ENCODE measurements at regions not wholly inside any gene's neighbourhood (a gene's known extent, or its start where the extent isn't known, plus 50 kb on each side); places are given as distances from the start of the nearest gene placed in this dataset.
"Not testable (repeated sequence)": the region's sequence is repeated elsewhere in the genome, so short reads cannot be mapped to it uniquely, and the experiment has no call there.

GRCh38 chr12:96085475-96085874 is 50.1 kb upstream of the LTA4H start:
- DNase-seq (ENCODE audit: low read depth) = no peak
- Histone ChIP-seq H3K9ac (ENCODE audit: low read length) (no peak overlapping the region), H3K4me3 (ENCODE audit: low read length) (no peak overlapping the region), H3K27me3 (replicated peaks; ENCODE audit: control insufficient read depth, insufficient read depth, low read length) (no peaks in the 10 kb centered on the region), H3K36me3 (ENCODE audit: control insufficient read depth, insufficient read depth, low read length, severe bottlenecking) (no peaks in the 10 kb centered on the region), H3K9me3 (ENCODE audit: control insufficient read depth, low read length) (peaks cover 5% of the 10 kb centered on the region), H3K4me1 (ENCODE audit: control insufficient read depth, insufficient read depth, low read length) (no peaks in the 10 kb centered on the region)

- not testable (repeated sequence) for H3K9ac ChIP-seq (ENCODE audit: low read length); H3K4me1 ChIP-seq (ENCODE audit: control insufficient read depth, insufficient read depth, low read length); H3K4me3 ChIP-seq (ENCODE audit: low read length); H3K36me3 ChIP-seq (ENCODE audit: control insufficient read depth, insufficient read depth, low read length, severe bottlenecking); DNase-seq (ENCODE audit: low read depth); H3K27me3 ChIP-seq (replicated peaks; ENCODE audit: control insufficient read depth, insufficient read depth, low read length); H3K9me3 ChIP-seq (ENCODE audit: control insufficient read depth, low read length)
Measured at GRCh38 chr12:96086190-96086589, 50.8 kb upstream of the LTA4H start.

GRCh38 chr12:96091833-96092232 is 56.4 kb upstream of the LTA4H start:
- Histone ChIP-seq H3K27me3 (replicated peaks; ENCODE audit: control insufficient read depth, insufficient read depth, low read length) (no peaks in the 10 kb centered on the region), H3K4me1 (ENCODE audit: control insufficient read depth, insufficient read depth, low read length) (no peaks in the 10 kb centered on the region), H3K9ac (ENCODE audit: low read length) (no peak overlapping the region), H3K9me3 (ENCODE audit: control insufficient read depth, low read length) (peaks cover 4% of the 10 kb centered on the region), H3K4me3 (ENCODE audit: low read length) (no peak overlapping the region), H3K36me3 (ENCODE audit: control insufficient read depth, insufficient read depth, low read length, severe bottlenecking) (no peaks in the 10 kb centered on the region)
- no peak for DNase-seq (ENCODE audit: low read depth)

GRCh38 chr12:96093543-96094196 is 58.3 kb upstream of the LTA4H start:
- Histone ChIP-seq H3K9ac (ENCODE audit: low read length) (no peak overlapping the region), H3K36me3 (ENCODE audit: control insufficient read depth, insufficient read depth, low read length, severe bottlenecking) (no peaks in the 10 kb centered on the region), H3K4me1 (ENCODE audit: control insufficient read depth, insufficient read depth, low read length) (no peaks in the 10 kb centered on the region), H3K4me3 (ENCODE audit: low read length) (no peak overlapping the region), H3K27me3 (replicated peaks; ENCODE audit: control insufficient read depth, insufficient read depth, low read length) (no peaks in the 10 kb centered on the region), H3K9me3 (ENCODE audit: control insufficient read depth, low read length) (peaks cover 4% of the 10 kb centered on the region)
- no peak for DNase-seq (ENCODE audit: low read depth)

GRCh38 chr12:96094201-96094600 is 58.8 kb upstream of the LTA4H start:
- peaks cover 4% of the 10 kb centered on the region for H3K9me3 ChIP-seq (ENCODE audit: control insufficient read depth, low read length)
- H3K9ac ChIP-seq (ENCODE audit: low read length) = no peak overlapping the region
- H3K36me3 ChIP-seq (ENCODE audit: control insufficient read depth, insufficient read depth, low read length, severe bottlenecking) = no peaks in the 10 kb centered on the region
- H3K4me3 ChIP-seq (ENCODE audit: low read length) = no peak overlapping the region
- no peaks in the 10 kb centered on the region for H3K4me1 ChIP-seq (ENCODE audit: control insufficient read depth, insufficient read depth, low read length)
- DNase-seq (ENCODE audit: low read depth) = no peak
- no peaks in the 10 kb centered on the region for H3K27me3 ChIP-seq (replicated peaks; ENCODE audit: control insufficient read depth, insufficient read depth, low read length)

GRCh38 chr12:96098631-96099030 is 63.2 kb upstream of the LTA4H start:
- no peaks in the 10 kb centered on the region for H3K27me3 ChIP-seq (replicated peaks; ENCODE audit: control insufficient read depth, insufficient read depth, low read length)
- DNase-seq (ENCODE audit: low read depth) = no peak
- no peaks in the 10 kb centered on the region for H3K9me3 ChIP-seq (ENCODE audit: control insufficient read depth, low read length)
- H3K4me1 ChIP-seq (ENCODE audit: control insufficient read depth, insufficient read depth, low read length) = no peaks in the 10 kb centered on the region
- H3K36me3 ChIP-seq (ENCODE audit: control insufficient read depth, insufficient read depth, low read length, severe bottlenecking) = no peaks in the 10 kb centered on the region
- H3K4me3 ChIP-seq (ENCODE audit: low read length) = no peak overlapping the region
- no peak overlapping the region for H3K9ac ChIP-seq (ENCODE audit: low read length)

- Histone ChIP-seq H3K27me3 (replicated peaks; ENCODE audit: control insufficient read depth, insufficient read depth, low read length) (no peaks in the 10 kb centered on the region), H3K4me1 (ENCODE audit: control insufficient read depth, insufficient read depth, low read length) (no peaks in the 10 kb centered on the region), H3K9me3 (ENCODE audit: control insufficient read depth, low read length) (no peaks in the 10 kb centered on the region), H3K4me3 (ENCODE audit: low read length) (no peak overlapping the region), H3K36me3 (ENCODE audit: control insufficient read depth, insufficient read depth, low read length, severe bottlenecking) (no peaks in the 10 kb centered on the region), H3K9ac (ENCODE audit: low read length) (no peak overlapping the region)
- no peak for DNase-seq (ENCODE audit: low read depth)
Measured at GRCh38 chr12:96099421-96099820, 64.0 kb upstream of the LTA4H start.

GRCh38 chr12:96099986-96100385 is 64.6 kb upstream of the LTA4H start:
- DNase-seq (ENCODE audit: low read depth) = no peak
- H3K4me3 ChIP-seq (ENCODE audit: low read length) = no peak overlapping the region
- H3K27me3 ChIP-seq (replicated peaks; ENCODE audit: control insufficient read depth, insufficient read depth, low read length) = no peaks in the 10 kb centered on the region
- no peak overlapping the region for H3K9ac ChIP-seq (ENCODE audit: low read length)
- no peaks in the 10 kb centered on the region for H3K4me1 ChIP-seq (ENCODE audit: control insufficient read depth, insufficient read depth, low read length)
- H3K36me3 ChIP-seq (ENCODE audit: control insufficient read depth, insufficient read depth, low read length, severe bottlenecking) = no peaks in the 10 kb centered on the region
- H3K9me3 ChIP-seq (ENCODE audit: control insufficient read depth, low read length) = no peaks in the 10 kb centered on the region

- Histone ChIP-seq H3K36me3 (ENCODE audit: control insufficient read depth, insufficient read depth, low read length, severe bottlenecking) (no peaks in the 10 kb centered on the region), H3K9me3 (ENCODE audit: control insufficient read depth, low read length) (no peaks in the 10 kb centered on the region), H3K9ac (ENCODE audit: low read length) (no peak overlapping the region), H3K4me1 (ENCODE audit: control insufficient read depth, insufficient read depth, low read length) (no peaks in the 10 kb centered on the region), H3K4me3 (ENCODE audit: low read length) (no peak overlapping the region), H3K27me3 (replicated peaks; ENCODE audit: control insufficient read depth, insufficient read depth, low read length) (no peaks in the 10 kb centered on the region)
- DNase-seq (ENCODE audit: low read depth) = no peak
Measured at GRCh38 chr12:96101806-96102205, 66.4 kb upstream of the LTA4H start.

GRCh38 chr12:96103067-96103644 is 67.8 kb upstream of the LTA4H start:
- Histone ChIP-seq H3K27me3 (replicated peaks; ENCODE audit: control insufficient read depth, insufficient read depth, low read length) (no peaks in the 10 kb centered on the region), H3K36me3 (ENCODE audit: control insufficient read depth, insufficient read depth, low read length, severe bottlenecking) (no peaks in the 10 kb centered on the region), H3K4me1 (ENCODE audit: control insufficient read depth, insufficient read depth, low read length) (no peaks in the 10 kb centered on the region), H3K4me3 (ENCODE audit: low read length) (no peak overlapping the region), H3K9me3 (ENCODE audit: control insufficient read depth, low read length) (no peaks in the 10 kb centered on the region), H3K9ac (ENCODE audit: low read length) (no peak overlapping the region)
- DNase-seq (ENCODE audit: low read depth) = no peak

GRCh38 chr12:96104566-96104965 is 69.2 kb upstream of the LTA4H start:
- H3K4me1 ChIP-seq (ENCODE audit: control insufficient read depth, insufficient read depth, low read length) = no peaks in the 10 kb centered on the region
- H3K9ac ChIP-seq (ENCODE audit: low read length) = no peak overlapping the region
- H3K27me3 ChIP-seq (replicated peaks; ENCODE audit: control insufficient read depth, insufficient read depth, low read length) = no peaks in the 10 kb centered on the region
- H3K36me3 ChIP-seq (ENCODE audit: control insufficient read depth, insufficient read depth, low read length, severe bottlenecking) = no peaks in the 10 kb centered on the region
- no peak overlapping the region for H3K4me3 ChIP-seq (ENCODE audit: low read length)
- H3K9me3 ChIP-seq (ENCODE audit: control insufficient read depth, low read length) = no peaks in the 10 kb centered on the region
- DNase-seq (ENCODE audit: low read depth) = no peak

- no peaks in the 10 kb centered on the region for H3K4me1 ChIP-seq (ENCODE audit: control insufficient read depth, insufficient read depth, low read length)
- H3K9ac ChIP-seq (ENCODE audit: low read length) = no peak overlapping the region
- no peaks in the 10 kb centered on the region for H3K36me3 ChIP-seq (ENCODE audit: control insufficient read depth, insufficient read depth, low read length, severe bottlenecking)
- no peaks in the 10 kb centered on the region for H3K9me3 ChIP-seq (ENCODE audit: control insufficient read depth, low read length)
- no peak for DNase-seq (ENCODE audit: low read depth)
- peaks cover 2% of the 10 kb centered on the region for H3K27me3 ChIP-seq (replicated peaks; ENCODE audit: control insufficient read depth, insufficient read depth, low read length)
- H3K4me3 ChIP-seq (ENCODE audit: low read length) = no peak overlapping the region
Measured at GRCh38 chr12:96106137-96106536, 70.8 kb upstream of the LTA4H start.

All from adipocyte (in vitro differentiated cells).